GM19438 (cell line): ENCODE measurements at regions not wholly inside any gene's neighbourhood (a gene's known extent, or its start where the extent isn't known, plus 50 kb on each side); places are given as distances from the start of the nearest gene placed in this dataset.
"Not testable (repeated sequence)": the region's sequence is repeated elsewhere in the genome, so short reads cannot be mapped to it uniquely, and the experiment has no call there.

Source experiments
- ATAC-seq: cut with Tn5 transposase; IDR thresholded peaks from one replicate; pipeline ENCODE4 v1.9.1; 2021; ENCODE audit warnings: low read depth; ENCODE audit not compliant: unreplicated experiment

DNA sequence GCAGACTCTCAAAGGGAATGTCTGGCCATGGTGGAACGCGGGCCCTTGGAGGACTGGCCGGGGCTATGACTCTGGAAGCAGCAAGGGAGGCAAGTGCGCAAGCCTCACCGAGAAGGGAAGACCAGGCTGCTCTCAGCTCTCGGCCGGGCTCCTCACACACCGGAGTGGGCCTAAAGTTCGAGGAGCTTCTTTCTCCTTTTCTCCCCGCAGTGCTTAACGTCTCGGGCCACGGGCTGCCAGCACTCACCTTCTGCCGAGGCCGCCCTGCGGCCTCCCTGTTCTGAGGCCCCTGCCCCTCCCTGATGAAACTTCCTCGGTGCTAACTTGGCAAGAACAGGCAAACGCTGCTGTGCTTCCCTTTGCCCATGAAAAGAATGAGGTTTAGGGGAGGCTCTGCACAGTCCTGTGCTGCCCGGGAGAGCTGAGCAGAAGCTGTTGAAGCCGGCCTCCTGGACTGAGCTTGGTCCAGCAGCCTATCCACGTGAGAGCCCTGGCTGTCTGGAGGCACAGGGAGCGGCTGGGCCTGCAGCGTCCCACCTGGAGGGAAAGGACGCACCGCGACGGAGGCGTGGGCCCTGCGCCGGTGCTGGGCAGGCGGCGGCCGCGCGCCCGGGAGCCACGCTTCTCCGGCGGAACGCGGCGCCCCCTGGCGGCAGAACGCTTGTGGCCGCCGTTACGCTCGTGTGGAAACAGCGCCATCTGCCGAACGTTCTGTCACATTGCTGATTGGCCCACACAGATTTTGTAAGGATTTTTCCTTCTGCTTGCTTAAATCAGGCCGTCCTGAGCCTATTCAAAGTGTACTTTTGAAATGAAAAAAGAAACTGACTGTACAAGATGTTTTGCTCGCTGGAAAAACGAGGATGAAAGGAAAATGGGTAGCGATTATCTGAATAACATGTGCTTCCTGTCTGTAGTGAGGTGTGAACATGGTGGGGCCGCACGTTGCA lies 65.0 kb upstream of the TMEM45B start:
- ATAC-seq: peak; percentile 78

DNA sequence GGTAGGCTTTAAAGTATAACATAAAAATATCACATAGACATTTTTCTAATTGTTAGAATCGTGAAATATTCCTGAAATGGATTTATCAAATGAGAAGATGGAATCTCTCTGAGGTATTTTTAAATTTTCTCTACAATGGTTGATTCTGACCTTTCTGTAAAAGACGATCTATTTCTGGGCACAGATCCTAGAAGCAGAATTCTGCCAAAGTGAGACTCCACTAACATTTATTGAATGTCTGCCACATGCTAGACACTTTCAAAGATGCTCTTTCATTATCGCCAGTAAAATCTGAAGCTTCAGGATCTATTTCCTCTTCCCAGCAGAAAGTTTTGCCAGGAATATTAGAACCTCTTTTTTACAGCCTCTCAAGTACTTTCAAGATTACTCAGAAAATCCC lies 64.1 kb upstream of the TMEM45B start:
- no peak for ATAC-seq

DNA sequence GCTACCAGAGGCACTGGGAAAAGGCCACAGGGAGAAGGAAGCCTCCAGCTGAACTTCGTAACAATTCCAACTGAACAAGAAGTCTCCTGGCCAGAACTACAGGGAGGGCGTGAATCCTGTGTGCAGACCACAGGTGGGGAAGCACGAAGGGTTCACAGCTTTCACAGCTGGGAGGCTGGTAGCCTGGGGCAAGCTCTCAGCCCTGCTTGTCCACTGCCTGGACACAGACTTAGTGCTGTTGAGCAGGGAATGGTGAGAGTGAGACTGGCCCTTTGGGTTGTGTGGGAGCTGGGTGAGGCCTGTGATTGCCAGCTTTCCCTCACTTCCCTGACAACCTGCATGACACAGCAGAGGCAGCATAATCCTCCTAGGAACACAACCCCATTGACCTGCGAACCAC lies 52.1 kb upstream of the TMEM45B start:
- not testable (repeated sequence) for ATAC-seq

DNA sequence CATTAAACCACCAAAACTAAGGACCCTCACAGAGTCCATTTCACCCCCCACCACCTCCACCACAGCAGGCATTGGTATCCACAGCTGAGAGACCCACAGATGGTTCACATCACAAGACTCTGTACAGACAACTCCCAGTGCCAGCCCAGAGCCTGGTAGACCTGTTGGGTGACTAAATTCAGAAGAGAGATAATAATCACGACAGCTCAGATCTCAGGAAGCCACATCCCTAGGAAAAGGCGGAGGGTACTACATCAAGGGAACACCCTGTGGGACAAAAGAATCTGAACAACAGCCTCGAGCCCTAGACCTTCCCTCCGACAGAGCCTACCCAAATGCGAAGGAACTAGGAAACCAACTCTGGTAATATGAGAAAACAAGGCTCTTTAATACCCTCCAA lies 51.4 kb upstream of the TMEM45B start:
- not testable (repeated sequence) for ATAC-seq
